ENCODE measurements at regions not wholly inside any gene's neighbourhood (a gene's known extent, or its start where the extent isn't known, plus 50 kb on each side); places are given as distances from the start of the nearest gene placed in this dataset.

DNA sequence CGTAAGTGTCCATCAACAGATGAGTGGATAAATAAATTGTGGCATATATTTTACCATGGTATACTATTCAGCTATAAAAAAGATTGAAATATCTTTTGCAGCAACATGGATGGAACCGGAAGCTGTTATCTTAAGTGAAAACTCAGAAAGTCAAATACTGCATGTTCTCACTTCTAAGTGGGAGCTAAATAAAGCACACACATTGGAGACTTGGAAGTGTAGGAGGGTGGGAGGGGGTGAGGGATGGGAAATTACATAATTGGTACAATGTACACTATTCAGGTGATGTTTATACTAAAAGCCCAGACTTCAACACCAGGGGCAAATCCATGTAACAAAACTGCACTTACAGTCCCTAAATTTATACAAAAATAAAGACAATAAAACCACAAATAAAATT is 72.6 kb upstream of the SPRY1 start:
- H3K36me3 ChIP-seq: no peaks in the 10 kb centered on the region
- TF ChIP-seq, protein P1, sequence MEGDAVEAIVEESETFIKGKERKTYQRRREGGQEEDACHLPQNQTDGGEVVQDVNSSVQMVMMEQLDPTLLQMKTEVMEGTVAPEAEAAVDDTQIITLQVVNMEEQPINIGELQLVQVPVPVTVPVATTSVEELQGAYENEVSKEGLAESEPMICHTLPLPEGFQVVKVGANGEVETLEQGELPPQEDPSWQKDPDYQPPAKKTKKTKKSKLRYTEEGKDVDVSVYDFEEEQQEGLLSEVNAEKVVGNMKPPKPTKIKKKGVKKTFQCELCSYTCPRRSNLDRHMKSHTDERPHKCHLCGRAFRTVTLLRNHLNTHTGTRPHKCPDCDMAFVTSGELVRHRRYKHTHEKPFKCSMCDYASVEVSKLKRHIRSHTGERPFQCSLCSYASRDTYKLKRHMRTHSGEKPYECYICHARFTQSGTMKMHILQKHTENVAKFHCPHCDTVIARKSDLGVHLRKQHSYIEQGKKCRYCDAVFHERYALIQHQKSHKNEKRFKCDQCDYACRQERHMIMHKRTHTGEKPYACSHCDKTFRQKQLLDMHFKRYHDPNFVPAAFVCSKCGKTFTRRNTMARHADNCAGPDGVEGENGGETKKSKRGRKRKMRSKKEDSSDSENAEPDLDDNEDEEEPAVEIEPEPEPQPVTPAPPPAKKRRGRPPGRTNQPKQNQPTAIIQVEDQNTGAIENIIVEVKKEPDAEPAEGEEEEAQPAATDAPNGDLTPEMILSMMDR (IDR thresholded peaks at IDR 0.05): no peak
- intact Hi-C loops (cut with DNase I; ENCODE audit: low total_unique reads): no loop called here
- H3K27ac ChIP-seq: no peak overlapping the region
- DNase-seq: no peak
- peaks cover 0 to 20% (median 8%) of the 10 kb centered on the region in 3 donors for H3K9me3 ChIP-seq
- no peaks in the 10 kb centered on the region for H3K4me1 ChIP-seq
- no peaks in the 10 kb centered on the region for H3K27me3 ChIP-seq
- H3K4me3 ChIP-seq: no peak overlapping the region

DNA sequence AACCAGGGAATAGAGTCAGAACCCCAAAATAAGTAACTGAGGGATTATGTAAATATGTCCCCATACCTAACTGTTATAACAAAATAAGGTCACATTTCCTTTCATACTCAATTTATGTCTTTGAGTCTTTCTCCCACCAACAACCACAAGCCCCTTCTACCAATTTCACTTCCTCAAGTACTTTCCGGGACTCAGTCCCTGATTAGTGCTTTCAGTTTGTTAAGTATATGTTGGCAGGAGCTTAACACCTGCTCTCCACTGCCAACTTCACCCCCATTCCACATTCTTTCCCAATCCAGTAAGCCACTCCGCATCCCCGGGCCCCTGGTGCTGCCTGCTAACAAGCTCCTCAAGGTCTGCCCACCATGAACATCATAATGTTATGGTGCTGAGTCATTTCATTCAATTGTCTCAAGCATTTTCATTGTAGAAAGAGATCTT is 71.3 kb upstream of the SPRY1 start:
- intact Hi-C loops (cut with DNase I; ENCODE audit: low total_unique reads): no loop called here
- TF ChIP-seq, protein P1 (IDR thresholded peaks at IDR 0.05): no peak
- no peaks in the 10 kb centered on the region for H3K27me3 ChIP-seq
- no peak for DNase-seq
- no peak overlapping the region for H3K27ac ChIP-seq
- peaks cover 0 to 24% (median 8%) of the 10 kb centered on the region in 3 donors for H3K9me3 ChIP-seq
- H3K36me3 ChIP-seq: no peaks in the 10 kb centered on the region
- no peaks in the 10 kb centered on the region for H3K4me1 ChIP-seq
- H3K4me3 ChIP-seq: no peak overlapping the region

DNA sequence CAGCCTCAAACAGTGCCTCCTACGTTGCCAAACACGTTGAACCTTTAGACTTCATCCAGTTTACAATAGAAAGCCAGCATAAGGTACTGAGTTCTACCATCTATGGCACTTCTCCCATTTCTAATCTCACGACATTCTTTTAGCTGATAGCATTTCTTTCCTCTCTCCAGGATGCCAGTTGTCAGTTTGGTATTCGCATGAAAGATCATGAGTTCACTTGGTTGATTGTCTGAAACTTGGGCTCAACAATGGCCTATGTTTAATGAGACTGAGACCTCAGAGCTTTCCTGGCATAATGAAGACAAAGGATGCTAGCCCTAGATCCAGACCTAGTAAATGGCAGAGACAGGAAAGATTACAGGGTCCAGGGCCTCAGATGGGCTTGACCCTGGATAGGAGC is 69.2 kb upstream of the SPRY1 start:
- no peak overlapping the region for H3K27ac ChIP-seq
- H3K9me3 ChIP-seq: peaks cover 0 to 7% (median 2%) of the 10 kb centered on the region in 3 donors
- no peaks in the 10 kb centered on the region for H3K36me3 ChIP-seq
- TF ChIP-seq, protein P1 (IDR thresholded peaks at IDR 0.05): no peak
- no peaks in the 10 kb centered on the region for H3K4me1 ChIP-seq
- intact Hi-C loops (cut with DNase I; ENCODE audit: low total_unique reads): no loop called here
- H3K4me3 ChIP-seq: no peak overlapping the region
- no peak for DNase-seq
- H3K27me3 ChIP-seq: no peaks in the 10 kb centered on the region

DNA sequence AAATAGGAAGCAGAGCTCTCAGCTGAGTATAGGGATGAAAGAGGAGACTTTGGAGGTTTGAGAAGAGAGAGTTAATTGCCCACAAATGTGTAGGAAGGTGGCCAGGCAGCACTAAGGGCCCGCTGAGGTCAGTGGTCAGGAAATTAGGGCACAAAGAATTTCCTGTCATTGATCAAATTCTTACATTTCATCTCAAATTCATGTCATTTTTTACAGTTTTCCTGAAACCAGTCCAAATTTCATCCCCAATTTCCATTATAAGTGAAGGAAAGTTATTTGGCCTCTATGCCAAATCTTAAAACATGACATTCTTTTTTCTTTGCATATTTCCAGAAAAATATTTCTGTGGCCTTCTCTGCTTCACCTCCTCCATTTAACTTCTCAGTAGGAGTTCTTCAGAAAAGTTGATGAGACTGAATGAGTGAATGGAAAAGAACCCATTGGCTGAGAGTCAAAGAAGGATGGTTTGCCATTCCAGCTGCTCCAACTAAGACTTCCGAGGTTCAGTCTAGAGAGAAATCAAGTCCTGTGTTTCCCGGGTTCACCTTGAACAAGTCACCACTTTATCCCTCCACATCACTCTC is 68.7 kb upstream of the SPRY1 start:
- Histone ChIP-seq H3K4me3 (no peak overlapping the region), H3K9me3 (peaks cover 0 to 4% (median 0%) of the 10 kb centered on the region in 3 donors), H3K36me3 (no peaks in the 10 kb centered on the region), H3K27me3 (no peaks in the 10 kb centered on the region), H3K27ac (no peak overlapping the region), H3K4me1 (no peaks in the 10 kb centered on the region)
- intact Hi-C loops (cut with DNase I; ENCODE audit: low total_unique reads): no loop called here
- TF ChIP-seq, protein P1 (IDR thresholded peaks at IDR 0.05): no peak
- DNase-seq: no peak

DNA sequence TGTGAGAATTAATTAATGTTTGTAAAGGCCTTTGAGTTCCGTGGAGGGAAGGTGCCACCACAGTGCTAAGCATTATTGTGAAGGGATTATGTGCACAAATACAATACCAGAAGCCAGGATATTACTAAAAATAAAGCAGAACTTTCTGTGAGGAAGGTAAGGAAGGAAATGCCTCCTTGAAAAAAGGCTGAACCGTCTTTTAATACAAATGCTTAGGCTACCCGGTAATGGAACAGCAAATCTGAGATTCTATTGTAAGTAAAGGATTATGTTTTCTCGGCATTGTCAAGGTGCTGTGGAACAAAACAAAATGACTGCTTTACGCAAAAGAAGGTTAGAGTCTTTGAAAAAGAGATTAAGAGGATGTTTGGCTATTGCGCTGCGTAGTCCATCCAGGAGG is 57.9 kb upstream of the SPRY1 start:
- Histone ChIP-seq H3K27ac (no peak overlapping the region), H3K27me3 (no peaks in the 10 kb centered on the region), H3K4me1 (no peaks in the 10 kb centered on the region), H3K4me3 (no peak overlapping the region), H3K9me3 (no peaks in the 10 kb centered on the region), H3K36me3 (no peaks in the 10 kb centered on the region)
- intact Hi-C loops (cut with DNase I; ENCODE audit: low total_unique reads): no loop called here
- TF ChIP-seq, protein P1 (IDR thresholded peaks at IDR 0.05): no peak
- no peak for DNase-seq
